ENCODE measurements at regions not wholly inside any gene's neighbourhood (a gene's known extent, or its start where the extent isn't known, plus 50 kb on each side); places are given as distances from the start of the nearest gene placed in this dataset.

GRCh38 chr9:109966643-109967368, 186.8 kb downstream of the PALM2AKAP2 start:
- no peak overlapping the region for H3K27ac ChIP-seq
- no peak for TF ChIP-seq POLR2AphosphoS5 (IDR thresholded peaks at IDR 0.05; ENCODE audit: borderline replicate concordance, low read depth, low read length)
- H3K36me3 ChIP-seq (ENCODE audit: insufficient read depth, low read length), result no peaks in the 10 kb centered on the region
- no peak for DNase-seq (ENCODE audit: low read depth, low spot score)
- no peak overlapping the region for H3K4me3 ChIP-seq
- no peak overlapping the region for H3K9ac ChIP-seq (ENCODE audit: insufficient read length)
- no peaks in the 10 kb centered on the region for H3K9me3 ChIP-seq (ENCODE audit: low read depth, low read length)

DNA sequence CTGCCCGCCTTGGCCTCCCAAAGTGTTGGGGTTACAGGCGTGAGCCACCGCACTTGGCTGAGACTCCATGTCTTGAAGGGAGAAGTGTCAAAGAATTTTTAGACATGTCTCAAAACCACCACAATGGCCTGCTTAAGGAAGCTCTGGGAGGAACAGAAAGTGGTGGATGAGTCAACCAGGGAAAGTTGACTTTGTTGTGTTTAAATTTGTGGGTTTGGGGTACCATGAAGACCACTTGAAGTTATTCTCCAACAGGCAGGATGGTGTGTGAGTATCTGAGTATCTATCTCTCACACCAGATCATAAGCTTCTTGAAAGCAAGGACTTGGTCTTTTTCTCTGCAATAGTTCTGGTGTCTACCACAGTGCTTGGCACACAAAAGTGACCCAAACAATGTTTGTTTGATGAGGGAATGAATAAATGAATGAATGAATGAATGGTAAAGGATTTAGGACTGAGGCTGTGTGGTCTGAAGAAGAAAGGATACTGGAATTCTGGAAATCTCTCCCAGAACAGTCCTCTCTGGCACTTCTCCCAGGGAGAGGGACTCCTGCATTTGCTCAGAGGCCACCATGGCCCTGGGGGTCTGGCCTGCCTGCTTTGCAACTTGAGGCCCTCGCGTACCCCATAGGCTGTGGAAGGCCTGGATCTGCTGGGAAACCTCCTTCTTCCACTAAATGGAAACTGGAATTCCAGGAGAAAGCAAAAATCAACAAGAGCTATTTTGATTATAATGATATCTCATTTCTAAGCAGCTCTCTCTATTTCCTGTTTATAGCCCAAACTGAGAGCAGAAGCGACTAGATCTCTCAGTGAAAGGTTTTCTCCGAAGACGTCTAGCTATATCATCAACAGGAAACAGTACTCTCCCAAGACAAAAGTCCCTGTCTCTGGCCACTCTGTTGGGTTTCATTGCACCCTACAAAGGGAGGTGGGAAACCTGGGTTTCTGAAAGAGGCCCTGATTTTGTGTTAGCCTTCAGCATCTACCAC, 187.9 kb downstream of the PALM2AKAP2 start:
- Histone ChIP-seq H3K9me3 (ENCODE audit: low read depth, low read length) (no peaks in the 10 kb centered on the region), H3K27ac (no peak overlapping the region), H3K4me3 (no peak overlapping the region), H3K36me3 (ENCODE audit: insufficient read depth, low read length) (no peaks in the 10 kb centered on the region), H3K9ac (ENCODE audit: insufficient read length) (no peak overlapping the region)
- TF ChIP-seq EZH2 (IDR thresholded peaks at IDR 0.05), result no peak
- TF ChIP-seq FOXP2 (optimal IDR thresholded peaks at IDR 0.05; ENCODE audit: control extremely low read depth, extremely low read length, insufficient read depth), result no peak
- no peak for TF ChIP-seq POLR2AphosphoS5 (IDR thresholded peaks at IDR 0.05; ENCODE audit: borderline replicate concordance, low read depth, low read length)
- DNase-seq (ENCODE audit: low read depth, low spot score), result no peak

DNA sequence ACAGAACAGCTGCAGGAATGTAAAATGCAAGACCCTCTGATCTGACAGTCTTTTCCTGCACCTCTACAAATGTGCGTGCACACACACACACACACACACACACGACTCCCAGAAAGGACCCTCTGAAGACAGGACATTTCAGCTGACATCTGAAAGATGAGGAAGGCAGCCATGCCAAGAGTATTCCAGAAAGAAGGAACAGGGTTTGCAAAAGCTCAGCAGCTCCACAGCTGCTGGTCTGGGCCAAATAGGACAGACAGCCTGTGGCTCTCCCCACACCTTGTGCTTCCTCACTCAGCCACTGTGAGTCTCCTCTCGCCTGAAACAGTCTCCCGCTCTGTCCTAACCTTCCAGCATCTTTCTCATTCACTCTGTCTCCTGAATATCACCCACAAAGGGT, 189.0 kb downstream of the PALM2AKAP2 start:
- H3K9ac ChIP-seq (ENCODE audit: insufficient read length), result no peak overlapping the region
- DNase-seq (ENCODE audit: low read depth, low spot score), result no peak

DNA sequence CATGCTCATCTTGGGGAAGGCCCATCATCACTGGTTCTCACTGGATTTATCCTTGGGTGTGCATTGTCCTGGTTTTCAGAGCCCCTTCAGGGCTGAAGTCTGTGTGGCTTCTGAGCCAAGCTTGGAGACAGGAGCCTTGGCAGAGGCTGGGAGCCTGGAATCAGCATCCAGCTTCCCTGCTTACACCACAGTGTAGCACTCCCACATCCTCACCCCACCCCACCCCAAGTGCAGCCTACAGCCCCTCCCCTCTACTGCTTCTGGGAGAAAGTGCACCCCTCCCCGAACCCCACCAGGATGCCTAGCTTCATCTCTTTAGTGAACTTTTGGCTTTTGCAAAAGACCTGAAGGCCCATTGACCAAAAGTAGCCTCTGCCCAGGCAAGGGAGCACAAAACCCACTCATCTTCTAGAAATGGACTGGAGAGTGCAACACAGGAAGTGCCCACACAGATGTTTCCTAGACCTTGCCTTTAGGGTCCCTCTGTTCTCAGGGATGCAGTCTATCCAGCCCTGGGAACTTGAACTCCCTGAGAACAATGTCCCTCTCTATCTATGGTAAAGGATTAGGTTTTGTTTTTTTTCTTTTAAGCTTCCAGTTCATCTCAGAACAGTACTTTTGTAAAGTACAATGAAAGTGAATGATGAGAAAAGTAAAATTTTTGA, 189.7 kb downstream of the PALM2AKAP2 start:
- Histone ChIP-seq H3K9me3 (ENCODE audit: low read depth, low read length) (no peaks in the 10 kb centered on the region), H3K9ac (ENCODE audit: insufficient read length) (no peak overlapping the region), H3K36me3 (ENCODE audit: insufficient read depth, low read length) (no peaks in the 10 kb centered on the region), H3K4me3 (no peak overlapping the region), H3K27ac (no peak overlapping the region)
- DNase-seq (ENCODE audit: low read depth, low spot score), result no peak
- TF ChIP-seq FOXP2 (optimal IDR thresholded peaks at IDR 0.05; ENCODE audit: control extremely low read depth, extremely low read length, insufficient read depth) (no peak), POLR2AphosphoS5 (IDR thresholded peaks at IDR 0.05; ENCODE audit: borderline replicate concordance, low read depth, low read length) (no peak), EZH2 (IDR thresholded peaks at IDR 0.05) (no peak)

More for the DNA sequence above, 189.0 kb downstream of the PALM2AKAP2 start:
- Histone ChIP-seq H3K36me3 (ENCODE audit: insufficient read depth, low read length) (no peaks in the 10 kb centered on the region), H3K4me3 (no peak overlapping the region), H3K27ac (no peak overlapping the region), H3K9me3 (ENCODE audit: low read depth, low read length) (no peaks in the 10 kb centered on the region)
- TF ChIP-seq EZH2 (IDR thresholded peaks at IDR 0.05) (no peak), FOXP2 (optimal IDR thresholded peaks at IDR 0.05; ENCODE audit: control extremely low read depth, extremely low read length, insufficient read depth) (no peak), POLR2AphosphoS5 (IDR thresholded peaks at IDR 0.05; ENCODE audit: borderline replicate concordance, low read depth, low read length) (no peak)

DNA sequence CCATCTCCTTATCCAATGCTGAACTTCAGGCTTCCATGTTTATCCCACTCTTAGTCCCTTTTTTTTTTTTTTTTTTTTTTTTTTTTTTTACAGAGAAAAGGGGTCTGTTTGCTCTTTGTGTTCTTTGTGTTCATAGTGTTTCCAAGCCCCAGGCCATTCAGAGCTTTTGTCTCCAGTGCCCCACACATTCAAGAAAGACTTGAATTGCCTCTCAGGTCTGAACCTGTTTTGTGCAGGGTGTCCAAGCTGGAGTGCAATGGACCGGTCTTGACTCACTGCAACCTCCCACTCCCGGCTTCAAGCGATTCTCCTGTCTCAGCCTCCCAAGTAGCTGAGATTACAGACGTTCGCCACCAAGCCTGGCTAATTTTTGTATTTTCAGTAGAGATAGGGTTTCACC, 191.2 kb downstream of the PALM2AKAP2 start:
- no peak overlapping the region for H3K27ac ChIP-seq
- H3K4me3 ChIP-seq, result no peak overlapping the region
- H3K36me3 ChIP-seq (ENCODE audit: insufficient read depth, low read length), result no peaks in the 10 kb centered on the region
- no peaks in the 10 kb centered on the region for H3K9me3 ChIP-seq (ENCODE audit: low read depth, low read length)
- TF ChIP-seq POLR2AphosphoS5 (IDR thresholded peaks at IDR 0.05; ENCODE audit: borderline replicate concordance, low read depth, low read length) (no peak), EZH2 (IDR thresholded peaks at IDR 0.05) (no peak), FOXP2 (optimal IDR thresholded peaks at IDR 0.05; ENCODE audit: control extremely low read depth, extremely low read length, insufficient read depth) (no peak)
- no peak overlapping the region for H3K9ac ChIP-seq (ENCODE audit: insufficient read length)
- DNase-seq (ENCODE audit: low read depth, low spot score), result no peak

DNA sequence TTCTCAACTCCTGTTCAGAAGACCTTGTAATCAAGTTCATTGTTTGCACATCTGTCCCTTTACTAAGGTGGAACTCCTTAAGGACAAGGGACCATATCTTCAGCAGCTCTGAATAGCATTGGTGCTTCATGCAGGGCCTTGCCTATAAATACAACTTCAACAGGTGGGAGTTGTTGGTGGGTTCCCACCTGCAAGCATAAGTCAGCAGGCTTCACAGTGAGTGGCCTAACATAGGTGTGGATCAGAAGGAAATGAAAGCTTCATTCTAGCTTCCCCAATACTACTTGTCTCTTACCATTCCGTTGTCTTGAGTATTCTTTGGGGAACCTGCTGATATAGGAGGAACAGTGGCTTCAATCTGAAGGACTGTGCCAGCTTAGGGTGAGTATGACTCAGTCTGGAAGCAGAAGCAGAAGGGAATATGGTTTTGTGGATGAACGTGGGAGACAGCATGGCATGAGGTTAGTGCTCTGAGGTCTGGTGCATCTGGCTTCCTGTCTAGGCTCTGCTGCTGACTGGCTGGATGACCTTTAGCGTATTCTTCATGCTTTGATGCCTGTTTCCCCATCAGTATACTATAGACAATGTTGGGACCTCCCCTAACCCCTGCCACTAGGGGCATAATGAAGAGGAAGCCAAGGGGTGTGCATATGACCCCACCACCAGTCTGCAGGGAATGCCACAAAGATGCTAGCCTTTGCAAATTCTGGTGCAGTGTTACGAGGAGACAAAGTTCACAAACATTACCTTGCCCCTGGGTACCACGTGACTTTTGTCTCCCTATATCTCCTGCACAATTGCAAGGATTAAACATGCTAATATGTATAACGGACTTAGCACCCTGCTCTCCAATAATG, 192.3 kb downstream of the PALM2AKAP2 start:
- DNase-seq (ENCODE audit: low read depth, low spot score), result no peak
- no peak for TF ChIP-seq EZH2 (IDR thresholded peaks at IDR 0.05)
- no peak for TF ChIP-seq FOXP2 (optimal IDR thresholded peaks at IDR 0.05; ENCODE audit: control extremely low read depth, extremely low read length, insufficient read depth)
- TF ChIP-seq POLR2AphosphoS5 (IDR thresholded peaks at IDR 0.05; ENCODE audit: borderline replicate concordance, low read depth, low read length), result no peak

DNA sequence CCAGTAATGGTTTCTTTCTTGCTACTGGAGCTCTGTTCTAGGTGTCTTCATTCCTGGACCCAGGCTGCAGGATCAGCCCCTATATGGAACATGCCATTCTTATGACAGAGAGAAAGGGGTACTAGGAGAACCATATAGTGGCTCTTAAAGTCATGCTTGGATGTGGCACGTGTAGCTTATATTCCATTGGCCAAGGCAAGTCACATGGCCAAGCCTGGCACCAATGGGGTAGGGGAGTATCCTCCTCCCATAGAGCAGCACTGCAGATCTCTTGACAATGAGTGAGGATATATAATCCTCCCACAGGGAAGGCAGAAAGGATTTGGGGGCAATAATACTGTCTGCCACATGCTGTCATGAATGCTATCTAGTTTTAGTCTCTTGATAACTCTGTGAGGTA, 193.3 kb downstream of the PALM2AKAP2 start:
- Histone ChIP-seq H3K4me3 (no peak overlapping the region), H3K36me3 (ENCODE audit: insufficient read depth, low read length) (no peaks in the 10 kb centered on the region), H3K27ac (no peak overlapping the region), H3K9me3 (ENCODE audit: low read depth, low read length) (no peaks in the 10 kb centered on the region), H3K9ac (ENCODE audit: insufficient read length) (no peak overlapping the region)
- TF ChIP-seq EZH2 (IDR thresholded peaks at IDR 0.05) (no peak), FOXP2 (optimal IDR thresholded peaks at IDR 0.05; ENCODE audit: control extremely low read depth, extremely low read length, insufficient read depth) (no peak), POLR2AphosphoS5 (IDR thresholded peaks at IDR 0.05; ENCODE audit: borderline replicate concordance, low read depth, low read length) (no peak)
- DNase-seq (ENCODE audit: low read depth, low spot score), result no peak

More for the DNA sequence above, 192.3 kb downstream of the PALM2AKAP2 start:
- H3K27ac ChIP-seq, result no peak overlapping the region
- H3K36me3 ChIP-seq (ENCODE audit: insufficient read depth, low read length), result no peaks in the 10 kb centered on the region
- no peaks in the 10 kb centered on the region for H3K9me3 ChIP-seq (ENCODE audit: low read depth, low read length)
- H3K9ac ChIP-seq (ENCODE audit: insufficient read length), result no peak overlapping the region
- H3K4me3 ChIP-seq, result no peak overlapping the region
